Stimulated activated CD8-positive, alpha-beta memory T cell treated with anti-CD3 and anti-CD28 coated beads, Interleukin-2, amount 100 ng/mL, for 48 hours (primary cell): ENCODE measurements at regions not wholly inside any gene's neighbourhood (a gene's known extent, or its start where the extent isn't known, plus 50 kb on each side); places are given as distances from the start of the nearest gene placed in this dataset.
"Not testable (repeated sequence)": the region's sequence is repeated elsewhere in the genome, so short reads cannot be mapped to it uniquely, and the experiment has no call there.

Source experiments
- DNase-seq, 2 donors: peaks; one replicate each; pipeline ENCODE4 v3.0.0-alpha.2; 2020; ENCODE audit warnings: low read depth in 2 of 2

- DNase-seq, result no peak
Observed at GRCh38 chr2:54038835-54039234, 68.0 kb upstream of the PSME4 start.

- not testable (repeated sequence) for DNase-seq
Observed at GRCh38 chr2:54031288-54031687, 60.5 kb upstream of the PSME4 start.

GRCh38 chr2:54030806-54031205 lies 60.0 kb upstream of the PSME4 start:
- no peak for DNase-seq

GRCh38 chr2:54030396-54030741 lies 59.6 kb upstream of the PSME4 start:
- no peak for DNase-seq

GRCh38 chr2:54029721-54030395 lies 59.1 kb upstream of the PSME4 start:
- DNase-seq, result no peak

GRCh38 chr2:54025463-54026075 lies 54.8 kb upstream of the PSME4 start:
- not testable (repeated sequence) for DNase-seq

- no peak for DNase-seq
Observed at GRCh38 chr2:54024576-54024975, 53.8 kb upstream of the PSME4 start.

- no peak for DNase-seq
Observed at GRCh38 chr2:54021702-54022101, 50.9 kb upstream of the PSME4 start.

- DNase-seq, result no peak
Observed at GRCh38 chr2:54020793-54021414, 50.1 kb upstream of the PSME4 start.
